Mononuclear cell (primary cell): ENCODE measurements at regions not wholly inside any gene's neighbourhood (a gene's known extent, or its start where the extent isn't known, plus 50 kb on each side); places are given as distances from the start of the nearest gene placed in this dataset.

Experiments used
- H3K27me3 ChIP-seq: 2 replicates; pipeline ENCODE4 v1.6.0; 2011; ENCODE audit warnings: low read length, control low read depth; ENCODE audit not compliant: insufficient read depth
- H3K4me1 ChIP-seq: 2 replicates; pipeline ENCODE4 v1.5.1; 2011; ENCODE audit warnings: mild to moderate bottlenecking, low read length, control low read depth; ENCODE audit not compliant: insufficient read depth
- H3K4me3 ChIP-seq: 2 replicates; pipeline ENCODE4 v1.5.1; 2011; ENCODE audit warnings: mild to moderate bottlenecking, low read length, moderate library complexity
- H3K9me3 ChIP-seq: 2 replicates; pipeline ENCODE4 v1.5.1; 2011; ENCODE audit warnings: low read depth, mild to moderate bottlenecking, control low read depth, low read length

GRCh38 chr4:184879271-184879670 is 53.5 kb upstream of the ACSL1 start:
- Histone ChIP-seq H3K4me3 (no peak overlapping the region), H3K9me3 (no peaks in the 10 kb centered on the region), H3K27me3 (no peaks in the 10 kb centered on the region), H3K4me1 (no peaks in the 10 kb centered on the region)

DNA sequence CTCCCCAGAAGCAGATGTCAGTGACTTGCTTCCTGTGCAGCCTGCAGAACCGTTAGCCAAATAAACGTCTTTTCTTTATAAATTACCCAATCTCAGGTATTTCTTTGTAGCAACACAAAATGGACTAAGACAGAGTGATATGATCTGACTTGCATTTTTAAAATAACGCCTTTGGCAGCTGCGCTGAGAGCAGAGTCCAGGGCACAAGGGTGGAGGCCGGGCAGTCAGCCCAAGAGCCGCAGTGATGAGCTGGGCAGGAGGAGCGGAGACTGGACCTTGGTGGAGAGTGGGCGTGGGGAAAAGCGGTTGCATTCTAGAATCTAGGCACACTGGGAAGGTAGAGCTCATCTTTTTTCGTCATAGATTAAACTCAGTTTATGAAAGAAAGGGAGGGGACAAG is 56.5 kb upstream of the ACSL1 start:
- Histone ChIP-seq H3K4me3 (no peak overlapping the region), H3K27me3 (no peaks in the 10 kb centered on the region), H3K9me3 (no peaks in the 10 kb centered on the region), H3K4me1 (no peaks in the 10 kb centered on the region)

- Histone ChIP-seq H3K27me3 (no peaks in the 10 kb centered on the region), H3K9me3 (no peaks in the 10 kb centered on the region), H3K4me1 (no peaks in the 10 kb centered on the region), H3K4me3 (no peak overlapping the region)
These were observed 57.3 kb upstream of the ACSL1 start for GRCh38 chr4:184883024-184883423.

- no peaks in the 10 kb centered on the region for H3K27me3 ChIP-seq
- H3K9me3 ChIP-seq, result no peaks in the 10 kb centered on the region
- no peak overlapping the region for H3K4me3 ChIP-seq
- H3K4me1 ChIP-seq, result peaks cover 13% of the 10 kb centered on the region
These were observed 59.1 kb upstream of the ACSL1 start for GRCh38 chr4:184884883-184885282.

DNA sequence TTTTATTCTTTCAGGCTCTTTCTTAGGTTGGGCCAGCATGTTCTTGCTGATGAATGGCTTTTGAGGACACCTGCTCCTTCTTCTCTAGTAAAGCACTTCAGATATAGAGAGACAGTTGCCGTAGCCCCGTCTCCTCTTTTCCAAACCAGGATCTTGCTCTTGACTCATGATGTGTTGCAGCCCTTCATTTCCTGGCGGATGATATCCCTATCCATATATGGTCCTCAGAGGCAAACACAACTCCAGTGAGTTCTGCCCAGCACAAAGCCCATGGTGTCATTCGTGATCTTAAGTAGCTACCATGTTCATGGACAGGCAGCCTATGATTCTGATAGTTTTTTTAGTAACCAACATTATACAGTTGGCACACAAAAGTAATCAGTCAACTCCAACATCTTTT is 59.8 kb upstream of the ACSL1 start:
- Histone ChIP-seq H3K4me3 (no peak overlapping the region), H3K4me1 (peaks cover 20% of the 10 kb centered on the region), H3K27me3 (no peaks in the 10 kb centered on the region), H3K9me3 (no peaks in the 10 kb centered on the region)

- Histone ChIP-seq H3K27me3 (no peaks in the 10 kb centered on the region), H3K4me1 (peaks cover 24% of the 10 kb centered on the region), H3K9me3 (no peaks in the 10 kb centered on the region), H3K4me3 (no peak overlapping the region)
These were observed 61.6 kb upstream of the ACSL1 start for GRCh38 chr4:184887333-184887732.

DNA sequence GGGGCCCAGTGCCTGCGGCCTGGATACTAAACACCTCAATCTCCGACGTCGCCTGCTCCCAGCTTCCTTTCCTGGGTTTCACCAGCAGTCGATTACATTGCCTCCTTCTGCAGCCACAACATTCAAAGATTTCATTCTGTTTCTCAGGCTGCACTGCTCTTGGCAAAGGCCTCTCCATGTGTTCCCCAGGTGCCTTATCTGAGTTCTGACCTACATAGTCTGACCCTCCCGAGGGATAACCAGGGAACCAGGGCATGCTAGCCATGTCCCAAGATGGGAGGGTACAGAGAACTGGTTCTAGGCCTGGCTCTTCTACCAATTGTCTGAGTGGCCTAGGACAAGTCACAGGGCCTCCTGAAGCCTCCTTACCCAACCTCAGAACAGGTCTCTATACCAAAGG is 62.2 kb upstream of the ACSL1 start:
- no peaks in the 10 kb centered on the region for H3K27me3 ChIP-seq
- peaks cover 24% of the 10 kb centered on the region for H3K4me1 ChIP-seq
- no peak overlapping the region for H3K4me3 ChIP-seq
- H3K9me3 ChIP-seq, result no peaks in the 10 kb centered on the region

GRCh38 chr4:184889666-184890335 is 64.0 kb upstream of the ACSL1 start:
- peaks cover 33% of the 10 kb centered on the region for H3K4me1 ChIP-seq
- H3K9me3 ChIP-seq, result no peaks in the 10 kb centered on the region
- H3K4me3 ChIP-seq, result no peak overlapping the region
- no peaks in the 10 kb centered on the region for H3K27me3 ChIP-seq

DNA sequence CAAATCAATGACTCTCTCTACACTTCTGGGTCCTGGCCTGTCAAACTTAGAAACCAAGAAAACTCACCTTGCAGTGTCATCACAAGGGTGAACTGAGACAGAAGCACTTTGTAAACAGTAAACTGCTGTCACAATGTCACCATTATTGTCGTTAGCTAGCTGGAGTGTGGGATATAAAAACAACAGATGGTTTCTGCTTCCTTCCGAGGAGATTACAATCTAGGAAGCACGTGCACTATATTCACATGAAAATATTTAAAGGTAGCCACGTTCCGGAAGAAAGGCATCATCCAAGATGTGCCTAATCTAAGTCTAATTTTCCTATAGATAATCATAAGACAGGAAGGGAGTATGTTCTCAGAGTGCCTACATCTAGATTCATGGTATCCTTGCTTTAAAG is 64.7 kb upstream of the ACSL1 start:
- Histone ChIP-seq H3K4me1 (peaks cover 40% of the 10 kb centered on the region), H3K9me3 (no peaks in the 10 kb centered on the region), H3K4me3 (no peak overlapping the region), H3K27me3 (no peaks in the 10 kb centered on the region)

- H3K4me1 ChIP-seq, result peaks cover 50% of the 10 kb centered on the region
- H3K27me3 ChIP-seq, result no peaks in the 10 kb centered on the region
- H3K9me3 ChIP-seq, result no peaks in the 10 kb centered on the region
- no peak overlapping the region for H3K4me3 ChIP-seq
These were observed 66.1 kb upstream of the ACSL1 start for GRCh38 chr4:184891816-184892397.

GRCh38 chr4:184892999-184893398 is 67.2 kb upstream of the ACSL1 start:
- no peaks in the 10 kb centered on the region for H3K9me3 ChIP-seq
- no peak overlapping the region for H3K4me3 ChIP-seq
- H3K27me3 ChIP-seq, result peaks cover 3% of the 10 kb centered on the region
- H3K4me1 ChIP-seq, result peaks cover 60% of the 10 kb centered on the region

- H3K27me3 ChIP-seq, result peaks cover 3% of the 10 kb centered on the region
These were observed 68.2 kb upstream of the ACSL1 start for GRCh38 chr4:184893801-184894571.

GRCh38 chr4:184895012-184895695 is 69.4 kb upstream of the ACSL1 start:
- Histone ChIP-seq H3K9me3 (no peaks in the 10 kb centered on the region), H3K4me1 (peaks cover 61% of the 10 kb centered on the region), H3K4me3 (no peak overlapping the region), H3K27me3 (peaks cover 3% of the 10 kb centered on the region)

More at GRCh38 chr4:184893801-184894571, 68.2 kb upstream of the ACSL1 start:
- peaks cover 66% of the 10 kb centered on the region for H3K4me1 ChIP-seq
- H3K4me3 ChIP-seq, result no peak overlapping the region
- no peaks in the 10 kb centered on the region for H3K9me3 ChIP-seq

DNA sequence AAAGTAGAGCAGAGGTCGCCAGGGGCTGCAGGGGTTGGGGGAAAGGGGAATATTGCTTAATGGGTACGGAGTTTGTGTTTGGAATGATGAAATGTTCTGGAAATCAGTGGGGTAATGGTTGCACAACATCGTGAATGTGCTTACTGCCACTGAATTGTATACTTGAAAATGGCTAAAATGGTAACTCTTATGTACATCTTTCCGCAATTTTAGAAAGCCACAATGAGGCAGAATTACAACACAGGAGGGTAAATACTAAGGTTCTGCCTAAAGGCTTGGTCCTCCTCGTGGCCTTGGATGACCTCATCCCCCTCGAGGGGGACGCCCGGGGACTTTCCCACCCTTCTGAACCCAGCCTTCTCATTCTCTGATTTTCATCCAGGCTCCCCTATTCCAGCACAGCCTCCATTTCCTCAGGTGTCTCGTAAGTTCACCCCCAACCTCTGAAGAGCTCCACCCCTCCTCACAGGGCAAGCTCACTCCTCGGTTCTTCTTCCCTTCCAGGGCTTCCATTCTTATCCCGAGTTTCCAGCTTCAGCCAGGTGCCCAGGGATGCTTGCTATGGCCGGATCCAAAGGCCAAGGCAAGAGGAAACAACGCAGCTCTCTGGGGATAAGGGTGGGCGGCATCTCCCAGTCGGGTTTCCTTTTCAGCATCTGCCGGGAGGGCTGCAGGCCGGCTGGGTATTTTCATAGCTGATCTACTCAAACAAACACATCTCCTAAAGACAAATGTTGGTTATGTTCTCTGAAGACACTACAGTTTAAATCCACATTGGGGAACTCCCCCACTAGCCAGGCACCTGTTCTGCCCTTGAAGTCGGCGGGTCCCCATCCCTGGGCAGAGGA is 71.3 kb upstream of the ACSL1 start:
- Histone ChIP-seq H3K9me3 (no peaks in the 10 kb centered on the region), H3K27me3 (peaks cover 3% of the 10 kb centered on the region), H3K4me1 (peaks cover 53% of the 10 kb centered on the region), H3K4me3 (no peak overlapping the region)
